Fibroblast of upper back skin (primary cell): ENCODE measurements at regions not wholly inside any gene's neighbourhood (a gene's known extent, or its start where the extent isn't known, plus 50 kb on each side); places are given as distances from the start of the nearest gene placed in this dataset.
"Not testable (repeated sequence)": the region's sequence is repeated elsewhere in the genome, so short reads cannot be mapped to it uniquely, and the experiment has no call there.

ENCODE experiments used
- DNase-seq: peaks from one replicate; pipeline ENCODE4 v3.0.0-alpha.2; 2013

GRCh38 chr5:158045696-158046095, 186.8 kb upstream of the CLINT1 start:
- no peak for DNase-seq

GRCh38 chr5:158039911-158040347, 181.0 kb upstream of the CLINT1 start:
- peak; percentile 35 for DNase-seq

GRCh38 chr5:158039441-158039840, 180.5 kb upstream of the CLINT1 start:
- no peak for DNase-seq

GRCh38 chr5:158036983-158037595, 178.1 kb upstream of the CLINT1 start:
- DNase-seq = not testable (repeated sequence)

- not testable (repeated sequence) for DNase-seq
Observed at GRCh38 chr5:158034586-158034985, 175.6 kb upstream of the CLINT1 start.

- DNase-seq = peak; percentile 74
Observed at GRCh38 chr5:158033724-158034123, 174.8 kb upstream of the CLINT1 start.

GRCh38 chr5:158033076-158033475, 174.1 kb upstream of the CLINT1 start:
- no peak for DNase-seq

- no peak for DNase-seq
Observed at GRCh38 chr5:158032246-158032645, 173.3 kb upstream of the CLINT1 start.

GRCh38 chr5:158027806-158028775, 169.1 kb upstream of the CLINT1 start:
- peak; percentile 58 for DNase-seq

GRCh38 chr5:158026304-158027031, 167.5 kb upstream of the CLINT1 start:
- peak; percentile 99 for DNase-seq

- peak; percentile 66 for DNase-seq
Observed at GRCh38 chr5:158023266-158023665, 164.3 kb upstream of the CLINT1 start.

GRCh38 chr5:158022837-158023236, 163.9 kb upstream of the CLINT1 start:
- no peak for DNase-seq

- DNase-seq = no peak
Observed at GRCh38 chr5:158022393-158022792, 163.4 kb upstream of the CLINT1 start.

- DNase-seq = peak; percentile 82
Observed at GRCh38 chr5:158020555-158021418, 161.8 kb upstream of the CLINT1 start.

- DNase-seq = no peak
Observed at GRCh38 chr5:158017469-158017868, 158.5 kb upstream of the CLINT1 start.

- DNase-seq = peak; percentile 64
Observed at GRCh38 chr5:158014372-158014771, 155.4 kb upstream of the CLINT1 start.

GRCh38 chr5:158013939-158014338, 155.0 kb upstream of the CLINT1 start:
- DNase-seq = peak; percentile 85

- no peak for DNase-seq
Observed at GRCh38 chr5:158013303-158013702, 154.4 kb upstream of the CLINT1 start.

GRCh38 chr5:158011422-158011821, 152.5 kb upstream of the CLINT1 start:
- DNase-seq = no peak

GRCh38 chr5:158010831-158011230, 151.9 kb upstream of the CLINT1 start:
- no peak for DNase-seq

- DNase-seq = peak; percentile 43
Observed at GRCh38 chr5:158007336-158007735, 148.4 kb upstream of the CLINT1 start.

- DNase-seq = no peak
Observed at GRCh38 chr5:157999696-158000095, 140.8 kb upstream of the CLINT1 start.
